Lower leg skin (tissue), 3 donors: ENCODE measurements at regions not wholly inside any gene's neighbourhood (a gene's known extent, or its start where the extent isn't known, plus 50 kb on each side); places are given as distances from the start of the nearest gene placed in this dataset.

ENCODE experiments used
- POLR2A ChIP-seq, 2 donors: fragments of 450-650 bp; IDR thresholded peaks; one replicate each; pipeline ENCODE4 v1.6.1; 2016 to 2017; ENCODE audit warnings: antibody characterized with exemption in 2 of 2, mild to moderate bottlenecking in 1 of 2, moderate library complexity in 1 of 2
- TF ChIP-seq, protein P1 (sequence below), 3 donors: fragments of 450-650 bp; IDR thresholded peaks; one replicate each; pipeline ENCODE4 v1.5.1; 2016; ENCODE audit warnings: antibody characterized with exemption in 3 of 3, mild to moderate bottlenecking in 3 of 3, moderate library complexity in 2 of 3

DNA sequence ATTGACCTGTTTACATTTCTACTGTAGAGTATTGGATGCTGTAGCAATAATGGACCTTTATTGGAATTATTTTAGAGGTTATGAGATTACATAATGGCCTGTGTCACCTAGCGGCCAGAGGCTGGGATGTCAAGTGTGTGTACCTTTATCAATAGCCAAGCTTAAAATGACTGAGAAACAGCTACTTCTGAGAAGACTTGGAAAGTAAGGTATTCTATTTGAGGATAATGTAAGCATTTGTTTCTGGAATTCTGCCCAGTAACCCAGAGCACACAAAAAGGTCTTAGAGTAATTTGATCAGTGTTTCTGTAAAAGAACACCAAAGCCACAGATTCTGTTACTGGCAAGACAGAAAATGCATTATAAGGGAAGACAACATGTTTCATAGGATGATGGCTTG lies 116.8 kb downstream of the MACIR start:
- TF ChIP-seq, protein P1, sequence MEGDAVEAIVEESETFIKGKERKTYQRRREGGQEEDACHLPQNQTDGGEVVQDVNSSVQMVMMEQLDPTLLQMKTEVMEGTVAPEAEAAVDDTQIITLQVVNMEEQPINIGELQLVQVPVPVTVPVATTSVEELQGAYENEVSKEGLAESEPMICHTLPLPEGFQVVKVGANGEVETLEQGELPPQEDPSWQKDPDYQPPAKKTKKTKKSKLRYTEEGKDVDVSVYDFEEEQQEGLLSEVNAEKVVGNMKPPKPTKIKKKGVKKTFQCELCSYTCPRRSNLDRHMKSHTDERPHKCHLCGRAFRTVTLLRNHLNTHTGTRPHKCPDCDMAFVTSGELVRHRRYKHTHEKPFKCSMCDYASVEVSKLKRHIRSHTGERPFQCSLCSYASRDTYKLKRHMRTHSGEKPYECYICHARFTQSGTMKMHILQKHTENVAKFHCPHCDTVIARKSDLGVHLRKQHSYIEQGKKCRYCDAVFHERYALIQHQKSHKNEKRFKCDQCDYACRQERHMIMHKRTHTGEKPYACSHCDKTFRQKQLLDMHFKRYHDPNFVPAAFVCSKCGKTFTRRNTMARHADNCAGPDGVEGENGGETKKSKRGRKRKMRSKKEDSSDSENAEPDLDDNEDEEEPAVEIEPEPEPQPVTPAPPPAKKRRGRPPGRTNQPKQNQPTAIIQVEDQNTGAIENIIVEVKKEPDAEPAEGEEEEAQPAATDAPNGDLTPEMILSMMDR (IDR thresholded peaks at IDR 0.05) = no peak
- TF ChIP-seq POLR2A (IDR thresholded peaks at IDR 0.05) = no peak
